Dermis microvascular lymphatic vessel endothelial cell (primary cell): ENCODE measurements at regions not wholly inside any gene's neighbourhood (a gene's known extent, or its start where the extent isn't known, plus 50 kb on each side); places are given as distances from the start of the nearest gene placed in this dataset.
A peak's percentile ranks its signal among the peaks of the same experiment; 100 is the strongest.
"Not testable (repeated sequence)": the region's sequence is repeated elsewhere in the genome, so short reads cannot be mapped to it uniquely, and the experiment has no call there.

Experiments
- DNase-seq, 2 donors: peaks; one replicate each; pipeline versions ENCODE4 v3.0.0 to v3.0.0-alpha.2; 2010; ENCODE audit warnings: low read depth in 2 of 2

DNA sequence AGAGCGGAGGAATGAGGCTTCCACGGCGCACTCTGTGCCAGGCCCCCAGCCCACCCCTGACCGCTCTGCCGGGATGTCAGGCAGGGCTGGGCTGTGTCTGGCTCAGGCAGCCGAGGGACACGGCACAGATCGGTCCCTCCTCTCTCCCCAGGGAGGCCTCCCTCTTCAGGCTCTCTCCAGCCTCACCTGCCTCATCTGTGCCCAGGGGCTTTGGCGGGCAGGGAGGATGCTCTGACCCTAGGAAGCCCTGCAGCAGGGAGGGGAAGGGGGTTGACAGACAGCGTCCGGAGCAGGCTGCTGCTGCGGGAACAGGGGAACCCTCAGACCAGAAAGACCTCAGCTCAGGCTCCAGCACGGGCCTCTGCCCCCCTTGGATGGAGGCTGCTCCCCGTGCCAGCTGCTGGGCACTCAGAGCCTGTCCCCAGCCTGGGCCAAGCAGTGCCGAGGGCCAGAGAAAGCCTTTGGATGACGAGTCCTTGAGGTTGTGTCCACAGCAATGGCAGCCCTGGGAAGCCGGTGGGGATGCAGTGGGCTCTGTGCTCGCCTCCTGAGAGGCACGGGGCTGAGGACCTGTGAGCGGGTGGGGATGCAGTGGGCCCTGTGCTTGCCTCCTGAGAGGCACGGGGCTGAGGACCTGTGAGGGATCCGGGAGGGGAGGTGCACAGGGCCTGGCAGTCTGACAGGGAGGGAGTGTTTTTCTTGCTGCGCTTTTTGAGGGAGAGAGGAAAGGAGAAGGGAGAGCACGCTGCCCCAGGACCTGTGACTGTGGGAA is 66.9 kb downstream of the FOXL3 start:
- no peak for DNase-seq

DNA sequence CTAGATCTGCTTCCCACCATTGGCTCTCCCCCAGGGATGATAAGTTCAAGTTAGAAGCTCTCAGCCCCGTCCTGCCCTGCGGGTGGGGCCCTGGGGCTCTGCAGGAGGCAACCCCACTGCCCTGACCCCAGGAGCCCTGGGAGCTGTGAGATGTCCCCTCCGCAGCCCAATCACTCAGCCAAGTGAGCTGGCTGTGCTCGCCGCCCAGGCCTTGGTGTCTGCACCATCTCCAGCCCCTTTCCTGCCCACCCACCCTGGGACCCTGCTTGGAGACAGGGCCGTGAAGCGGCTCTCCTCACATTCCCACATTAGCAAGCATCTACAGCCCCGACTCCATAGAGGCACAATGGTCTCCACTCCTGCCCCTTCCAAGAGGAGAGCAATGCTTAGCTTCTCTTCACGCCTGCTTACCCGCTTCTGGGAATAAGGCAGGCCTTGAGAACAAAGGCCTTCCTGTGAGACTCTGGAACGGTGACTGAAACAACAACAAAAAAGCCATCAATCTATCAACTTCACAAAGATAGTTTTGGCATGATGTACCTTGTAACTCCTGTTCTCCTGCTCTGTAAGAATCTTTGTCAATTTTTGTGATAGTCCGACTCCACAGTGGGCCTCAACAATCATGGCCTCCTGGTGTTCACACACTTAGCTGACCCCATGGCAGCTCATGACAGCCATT is 67.7 kb downstream of the FOXL3 start:
- DNase-seq: peak; percentile 72 to 80

- DNase-seq: no peak
Measured at GRCh38 chr7:358352-358751, 68.4 kb downstream of the FOXL3 start.

DNA sequence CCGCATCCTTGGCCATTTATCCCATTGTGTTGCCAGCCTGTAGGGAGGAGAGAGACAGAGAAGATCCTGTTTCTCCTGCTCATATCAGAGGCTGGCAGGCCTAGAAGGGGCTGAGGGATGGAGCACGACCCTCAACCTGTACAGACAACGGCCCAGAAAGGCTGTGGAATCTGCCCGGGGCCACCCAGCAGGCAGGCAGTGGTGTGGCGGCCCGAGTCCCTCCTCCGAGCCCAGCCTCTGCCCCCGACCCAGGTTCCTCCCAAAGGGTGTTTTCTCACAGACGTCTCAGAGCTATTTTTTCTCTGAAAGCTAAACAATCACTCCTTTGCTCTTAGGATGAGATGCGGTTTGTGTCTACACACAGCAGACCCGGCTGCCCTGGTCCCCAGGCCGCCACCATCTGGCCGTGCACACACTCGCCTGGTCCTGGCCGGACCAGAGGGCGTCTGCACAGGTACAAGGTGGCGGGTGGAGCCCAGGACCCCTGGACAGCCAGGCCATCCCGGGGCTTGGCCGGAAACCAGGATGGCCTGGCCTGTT is 69.3 kb downstream of the FOXL3 start:
- no peak for DNase-seq

- no peak for DNase-seq
Measured at GRCh38 chr7:359766-360361, 69.9 kb downstream of the FOXL3 start.

GRCh38 chr7:360454-361100 is 70.6 kb downstream of the FOXL3 start:
- DNase-seq: no peak

GRCh38 chr7:361182-361581 is 71.2 kb downstream of the FOXL3 start:
- DNase-seq: not testable (repeated sequence)

DNA sequence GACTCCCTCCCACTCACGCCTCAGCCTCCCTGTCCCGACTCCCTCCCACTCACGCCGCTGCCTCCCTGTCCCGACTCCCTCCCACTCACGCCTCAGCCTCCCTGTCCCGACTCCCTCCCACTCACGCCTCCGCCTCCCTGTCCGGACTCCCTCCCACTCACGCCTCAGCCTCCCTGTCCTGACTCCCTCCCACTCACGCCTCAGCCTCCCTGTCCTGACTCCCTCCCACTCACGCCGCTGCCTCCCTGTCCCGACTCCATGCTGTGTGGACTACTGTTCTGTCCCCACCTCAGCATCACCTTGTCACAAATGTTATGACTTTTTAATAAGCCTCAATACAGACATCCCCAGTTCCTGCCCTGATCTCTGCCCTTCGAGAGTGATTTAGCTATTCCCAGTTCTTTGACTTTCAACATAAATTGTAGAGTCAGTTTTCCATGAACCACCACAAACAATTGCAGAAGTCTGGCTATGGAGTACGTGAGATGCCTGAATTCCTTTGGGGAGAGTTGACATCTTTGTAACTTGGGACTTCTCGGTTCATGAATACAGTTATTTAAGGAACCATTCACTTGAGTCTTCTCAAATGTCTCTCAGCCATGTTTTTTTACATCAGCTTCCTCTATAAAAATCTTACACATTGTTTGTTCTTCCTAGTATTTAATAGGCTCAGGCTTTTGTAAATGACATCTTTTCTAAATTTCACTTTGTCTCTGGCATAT is 71.9 kb downstream of the FOXL3 start:
- DNase-seq: no peak

DNA sequence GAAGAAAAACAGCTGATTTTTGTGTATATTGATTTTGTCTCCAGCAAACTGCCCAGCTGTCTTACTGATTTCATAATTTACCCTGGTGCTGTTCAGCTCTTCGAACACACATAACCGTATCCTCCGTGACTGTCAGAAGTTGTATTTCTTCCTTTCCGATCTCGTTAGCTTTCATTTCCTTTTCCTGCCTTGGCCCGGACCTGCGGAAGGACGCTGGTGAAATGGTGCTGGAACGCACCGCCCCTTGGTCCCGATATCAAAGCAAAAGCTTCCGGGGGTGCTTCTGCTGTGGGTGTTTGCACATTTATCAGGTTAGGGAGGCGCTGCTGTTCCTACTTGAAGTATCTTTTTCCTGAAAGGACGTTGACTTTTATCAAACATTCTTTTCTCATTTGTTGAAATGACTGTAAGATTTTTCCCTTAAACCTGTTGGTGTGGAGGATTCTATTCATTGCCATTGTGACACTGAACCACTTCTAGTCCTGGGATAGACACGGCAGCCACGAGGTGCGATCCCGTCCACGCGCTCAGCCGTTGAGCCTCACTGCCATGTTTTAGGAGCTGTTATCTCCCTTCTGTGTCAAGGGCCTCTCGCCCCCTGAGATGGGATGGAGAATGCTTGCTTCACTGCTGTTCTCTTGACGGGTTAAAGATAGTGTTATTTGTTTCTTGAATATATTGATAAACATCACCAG is 72.6 kb downstream of the FOXL3 start:
- peak in 1 of 2 donors; percentile 52 for DNase-seq

DNA sequence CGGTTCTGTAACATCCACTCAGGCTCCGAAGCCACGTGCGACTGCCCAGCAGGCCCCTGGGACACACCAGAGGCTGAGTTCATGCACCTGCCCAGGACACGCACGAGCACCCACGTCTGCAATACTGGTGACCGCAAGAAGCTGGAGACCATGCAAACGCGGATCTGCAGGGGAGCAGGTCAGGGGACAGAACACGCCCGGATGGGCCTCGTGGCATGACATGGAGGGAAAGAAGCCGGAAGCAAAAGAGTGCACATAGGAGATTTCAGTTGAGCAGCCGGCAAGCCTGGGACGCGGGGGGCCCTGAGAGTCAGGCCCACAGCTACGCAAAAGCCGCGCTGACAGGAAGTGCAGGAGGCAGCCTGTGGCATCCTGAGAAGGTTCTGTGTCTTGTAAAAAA is 73.7 kb downstream of the FOXL3 start:
- DNase-seq: no peak

GRCh38 chr7:364536-364935 is 74.6 kb downstream of the FOXL3 start:
- DNase-seq: no peak

DNA sequence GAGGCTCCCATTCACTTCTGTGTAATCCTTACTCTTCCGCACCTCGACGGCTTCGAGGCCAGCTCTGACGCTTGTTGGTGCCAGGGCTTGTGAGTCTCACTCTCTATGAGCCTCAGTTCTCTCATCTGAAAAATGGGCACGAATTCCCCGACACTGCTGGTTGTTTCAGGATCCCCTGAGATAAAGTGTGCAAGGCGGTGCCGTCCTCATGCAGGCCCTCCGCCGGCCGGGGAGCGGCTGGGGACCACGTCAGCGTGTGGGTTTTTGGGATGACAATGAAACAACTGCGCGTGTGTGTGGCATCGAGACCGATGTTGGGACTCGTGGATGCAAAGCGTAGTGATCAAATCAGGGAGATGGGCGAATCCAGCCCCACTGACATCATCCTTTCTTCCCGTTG is 75.6 kb downstream of the FOXL3 start:
- DNase-seq: no peak

GRCh38 chr7:366161-366803 is 76.3 kb downstream of the FOXL3 start:
- peak; percentile 93 to 95 for DNase-seq

DNA sequence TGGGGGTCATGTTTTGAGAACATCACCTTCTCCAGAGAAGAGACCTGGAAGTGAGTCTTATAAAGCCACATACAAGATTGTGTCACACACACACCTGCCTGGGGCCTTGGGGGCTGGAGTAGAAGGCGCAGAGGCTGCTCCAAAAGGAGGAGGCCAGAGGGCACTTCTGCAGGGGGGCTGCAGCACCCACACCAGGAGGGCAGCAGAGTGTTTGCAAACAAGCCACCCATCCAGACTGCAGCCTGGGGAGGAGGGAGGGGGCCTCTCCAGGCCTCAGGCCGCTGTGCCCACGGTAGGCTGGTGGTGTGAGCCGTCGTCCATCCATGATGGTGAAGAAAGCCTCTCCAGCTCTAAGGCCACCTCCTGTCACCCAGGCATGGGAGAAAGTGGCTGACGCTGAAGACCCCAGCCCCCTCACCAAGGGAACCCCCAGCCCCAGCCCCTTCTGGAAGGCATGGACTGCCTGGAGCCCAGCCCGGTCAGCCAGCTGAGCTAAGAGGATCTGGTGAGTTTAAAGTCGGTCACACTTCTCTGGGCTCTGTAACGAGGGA is 77.5 kb downstream of the FOXL3 start:
- DNase-seq: no peak

GRCh38 chr7:368651-369475 is 78.9 kb downstream of the FOXL3 start:
- DNase-seq: no peak

DNA sequence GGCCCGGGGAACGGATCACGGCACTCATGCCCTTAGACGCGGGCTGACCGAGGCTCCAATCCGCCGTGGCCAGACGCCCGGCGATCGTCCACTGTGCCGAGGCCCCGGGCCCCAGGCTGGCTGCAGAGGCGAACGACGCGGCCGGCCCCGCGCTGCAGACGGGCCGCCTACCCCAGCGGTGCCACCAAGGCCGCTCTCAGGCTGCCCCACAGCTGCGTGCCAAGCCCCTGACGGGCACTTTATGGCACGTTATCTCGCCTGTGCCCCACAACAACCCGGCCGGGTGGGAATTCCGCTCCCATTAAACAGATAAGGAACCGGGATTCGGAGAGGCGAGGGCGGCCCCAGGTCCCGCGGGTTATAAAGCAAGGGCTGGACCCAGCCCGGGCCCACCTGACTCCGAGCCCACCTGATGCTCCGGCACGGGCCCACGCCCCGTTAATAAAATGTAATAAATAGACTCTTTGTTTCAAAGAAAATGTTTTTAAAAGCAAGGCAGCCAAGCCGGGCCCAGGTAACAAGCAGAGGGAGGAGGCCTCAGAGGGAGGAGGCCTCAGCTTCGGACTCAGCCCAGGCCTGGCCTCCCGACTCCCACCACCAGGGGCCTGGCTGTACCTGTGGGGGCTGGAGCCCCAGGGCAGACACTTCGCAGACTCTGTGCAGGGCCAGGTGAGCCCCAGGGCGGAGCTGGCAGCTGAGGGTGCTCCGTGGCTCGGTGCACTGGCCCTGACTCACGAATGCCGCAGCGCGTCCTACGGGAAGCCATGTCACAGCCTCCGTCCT is 79.7 kb downstream of the FOXL3 start:
- DNase-seq: no peak

DNA sequence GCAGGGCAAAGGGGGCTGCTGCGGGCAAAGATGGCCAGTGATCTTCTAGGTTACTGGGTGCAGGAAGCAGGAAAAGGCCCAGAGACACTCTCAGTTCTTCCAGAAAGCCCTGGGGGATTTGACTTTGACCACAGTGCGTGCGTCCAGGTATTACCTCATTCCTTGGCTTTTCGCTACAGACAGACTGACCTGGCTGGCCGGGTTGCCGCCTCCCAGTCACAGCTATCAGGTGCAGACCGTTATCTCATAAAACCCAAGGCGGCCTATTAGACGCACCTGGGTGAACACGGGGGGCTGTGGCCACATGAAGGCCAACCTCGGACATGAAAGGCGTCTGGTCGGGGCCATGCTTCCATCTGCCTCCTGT is 80.3 kb downstream of the FOXL3 start:
- no peak for DNase-seq

DNA sequence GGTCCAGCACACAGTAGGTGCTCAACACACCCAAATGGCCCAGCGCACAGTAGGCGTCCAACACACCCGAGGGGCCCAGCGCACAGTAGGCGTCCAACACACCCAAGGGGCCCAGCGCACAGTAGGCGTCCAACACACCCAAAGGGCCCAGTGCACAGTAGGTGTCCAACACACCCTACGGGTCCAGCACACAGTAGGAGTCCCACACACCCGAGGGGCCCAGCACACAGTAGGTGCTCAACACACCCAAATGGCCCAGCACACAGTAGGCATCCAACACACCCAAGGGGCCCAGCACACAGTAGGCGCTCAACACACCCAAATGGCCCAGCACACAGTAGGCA is 80.8 kb downstream of the FOXL3 start:
- DNase-seq: no peak
